Esophagus squamous epithelium (tissue), 4 donors: ENCODE measurements at regions not wholly inside any gene's neighbourhood (a gene's known extent, or its start where the extent isn't known, plus 50 kb on each side); places are given as distances from the start of the nearest gene placed in this dataset.

Experiments
- CTCF ChIP-seq, 6 experiments: fragments of 450-650 bp in 4 of 6; fragments of 200-600 bp in 2 of 6; sonication (generic) in 2 of 6; IDR thresholded peaks; one replicate each; pipeline ENCODE4 v1.5.1; 2016 to 2019; ENCODE audit warnings: antibody characterized with exemption in 6 of 6, mild to moderate bottlenecking in 4 of 6, moderate library complexity in 4 of 6
- POLR2A ChIP-seq, 4 donors: fragments of 450-650 bp; IDR thresholded peaks; one replicate each; pipeline ENCODE4 v1.6.1; 2017; ENCODE audit warnings: antibody characterized with exemption in 4 of 4, mild to moderate bottlenecking in 4 of 4, moderate library complexity in 3 of 4

DNA sequence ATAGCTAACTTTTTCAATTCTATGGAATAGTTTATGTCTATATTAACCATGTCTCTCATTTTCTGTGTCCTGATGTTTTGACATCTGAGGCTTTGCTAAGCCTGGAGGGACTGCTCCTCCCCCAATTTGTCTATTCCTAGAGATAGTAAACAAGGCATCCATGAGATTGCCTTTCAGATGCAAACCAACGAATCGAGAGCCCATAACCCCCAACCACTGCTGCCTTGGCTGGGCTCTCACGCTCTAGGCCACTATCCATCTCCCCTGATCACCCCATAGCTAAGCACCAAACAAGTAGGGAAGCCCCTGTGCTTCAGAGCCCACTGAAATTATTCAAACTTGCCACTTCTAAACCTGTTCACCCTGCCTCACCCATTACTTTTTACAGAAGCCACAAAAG is 437.7 kb downstream of the SETD4 start:
- TF ChIP-seq POLR2A (IDR thresholded peaks at IDR 0.05) (no peak), CTCF (IDR thresholded peaks at IDR 0.05) (no peak)
